Thyroid gland (tissue), 4 donors: ENCODE measurements at regions not wholly inside any gene's neighbourhood (a gene's known extent, or its start where the extent isn't known, plus 50 kb on each side); places are given as distances from the start of the nearest gene placed in this dataset.

Experiments
- POLR2A ChIP-seq, 2 donors: fragments of 450-650 bp; IDR thresholded peaks; one replicate each; pipeline ENCODE4 v1.6.1; 2017; ENCODE audit warnings: antibody characterized with exemption in 2 of 2, mild to moderate bottlenecking in 2 of 2, moderate library complexity in 1 of 2
- TF ChIP-seq, protein P1 (sequence below), 6 experiments: fragments of 200-600 bp in 3 of 6; fragments of 450-650 bp in 3 of 6; sonication (generic) in 3 of 6; IDR thresholded peaks; one replicate each; pipeline ENCODE4 v1.5.1; 2016 to 2019; ENCODE audit warnings: antibody characterized with exemption in 6 of 6, mild to moderate bottlenecking in 2 of 6, inconsistent platforms in 1 of 6, moderate library complexity in 1 of 6

DNA sequence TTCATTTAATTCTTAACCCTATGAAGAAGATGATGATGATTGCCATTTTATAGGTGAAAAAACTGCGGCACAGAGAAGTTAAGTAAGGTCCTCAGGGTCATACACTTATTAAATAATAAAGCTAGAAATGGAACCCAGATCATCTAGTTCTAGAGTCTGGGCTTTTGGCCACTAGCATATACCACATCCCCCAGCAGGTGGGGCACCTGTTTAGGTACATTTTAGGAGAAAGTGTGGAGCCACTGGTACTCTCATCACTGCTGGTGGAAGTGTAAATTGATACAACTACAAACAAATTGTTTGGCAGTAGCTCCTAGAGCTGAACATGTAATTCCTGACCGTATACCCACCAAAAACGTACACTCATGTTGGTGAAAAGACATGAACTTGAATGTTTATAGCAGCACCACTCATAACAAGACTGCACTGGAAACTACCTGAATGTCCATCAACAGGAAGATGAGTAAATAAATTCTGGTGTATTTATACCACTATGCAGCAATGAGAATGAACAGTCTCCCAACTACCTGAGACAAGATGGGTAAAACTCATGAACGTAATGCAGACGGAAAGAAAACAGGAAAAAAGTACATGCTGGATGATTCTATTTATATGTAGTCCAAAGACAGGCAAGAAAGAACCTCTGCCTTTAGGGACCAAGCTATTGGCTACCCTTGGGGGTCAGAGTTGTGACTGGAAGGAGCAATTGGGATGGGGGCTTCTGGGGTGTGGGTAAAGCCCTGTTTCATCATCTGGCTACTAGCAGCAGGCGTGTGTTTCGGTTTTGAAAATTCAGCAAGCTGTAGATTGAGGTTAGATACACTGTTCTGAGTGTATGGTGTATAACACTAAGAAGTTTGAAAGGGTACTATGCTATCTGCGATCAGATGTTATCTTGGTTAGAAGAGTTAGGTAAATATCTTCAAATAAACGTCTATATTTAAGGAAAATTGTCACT lies 72.3 kb upstream of the ADGRG2 start:
- TF ChIP-seq, protein P1, sequence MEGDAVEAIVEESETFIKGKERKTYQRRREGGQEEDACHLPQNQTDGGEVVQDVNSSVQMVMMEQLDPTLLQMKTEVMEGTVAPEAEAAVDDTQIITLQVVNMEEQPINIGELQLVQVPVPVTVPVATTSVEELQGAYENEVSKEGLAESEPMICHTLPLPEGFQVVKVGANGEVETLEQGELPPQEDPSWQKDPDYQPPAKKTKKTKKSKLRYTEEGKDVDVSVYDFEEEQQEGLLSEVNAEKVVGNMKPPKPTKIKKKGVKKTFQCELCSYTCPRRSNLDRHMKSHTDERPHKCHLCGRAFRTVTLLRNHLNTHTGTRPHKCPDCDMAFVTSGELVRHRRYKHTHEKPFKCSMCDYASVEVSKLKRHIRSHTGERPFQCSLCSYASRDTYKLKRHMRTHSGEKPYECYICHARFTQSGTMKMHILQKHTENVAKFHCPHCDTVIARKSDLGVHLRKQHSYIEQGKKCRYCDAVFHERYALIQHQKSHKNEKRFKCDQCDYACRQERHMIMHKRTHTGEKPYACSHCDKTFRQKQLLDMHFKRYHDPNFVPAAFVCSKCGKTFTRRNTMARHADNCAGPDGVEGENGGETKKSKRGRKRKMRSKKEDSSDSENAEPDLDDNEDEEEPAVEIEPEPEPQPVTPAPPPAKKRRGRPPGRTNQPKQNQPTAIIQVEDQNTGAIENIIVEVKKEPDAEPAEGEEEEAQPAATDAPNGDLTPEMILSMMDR (IDR thresholded peaks at IDR 0.05) = no peak
- TF ChIP-seq POLR2A (IDR thresholded peaks at IDR 0.05) = no peak
